ENCODE measurements at regions not wholly inside any gene's neighbourhood (a gene's known extent, or its start where the extent isn't known, plus 50 kb on each side); places are given as distances from the start of the nearest gene placed in this dataset.
A peak's percentile ranks its signal among the peaks of the same experiment; 100 is the strongest.
"Not testable (repeated sequence)": the region's sequence is repeated elsewhere in the genome, so short reads cannot be mapped to it uniquely, and the experiment has no call there.

DNA sequence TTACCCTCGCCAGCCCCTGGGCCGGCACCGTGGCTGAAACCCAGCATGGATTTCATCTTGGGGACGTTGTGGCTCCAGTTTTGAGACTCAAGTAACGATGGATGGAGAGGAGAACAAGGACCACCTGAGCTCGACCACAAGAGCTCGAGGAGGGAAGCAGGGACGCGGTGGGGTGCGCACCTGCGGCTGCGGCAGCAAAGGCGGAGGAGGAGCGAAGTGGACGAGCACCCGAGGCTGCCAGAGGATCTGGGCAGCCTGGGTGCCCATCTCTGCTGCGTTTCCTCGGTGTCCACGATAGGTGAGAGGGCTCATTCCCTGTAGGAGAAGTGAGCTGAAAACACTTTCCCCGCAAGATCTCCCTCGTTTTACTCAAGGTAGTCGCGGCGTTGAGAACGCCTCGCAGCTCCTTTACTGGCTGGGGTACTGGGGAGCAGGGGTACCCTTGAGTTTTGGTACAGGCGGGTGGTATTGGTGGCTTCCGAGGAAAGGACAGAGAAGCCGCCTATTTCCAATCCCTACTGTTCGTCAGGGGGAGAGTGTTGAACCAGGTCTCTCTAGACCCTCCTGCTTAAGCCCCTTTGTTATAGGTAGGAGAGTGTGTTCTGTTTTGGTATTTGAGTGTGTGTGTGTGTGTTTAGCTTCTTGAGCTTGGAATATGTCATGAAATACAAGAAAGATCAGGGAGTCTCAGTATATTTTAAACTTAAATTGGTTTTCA, 137.7 kb downstream of the TRIM27 start:
- TF ChIP-seq CTCF (IDR thresholded peaks at IDR 0.05), result no peak
- peak overlapping the region; percentile 74 for H3K4me3 Mint-ChIP-seq

GRCh38 chr6:28789553-28790083, 134.2 kb downstream of the TRIM27 start:
- peak overlapping the region; percentile 20 for H3K27ac Mint-ChIP-seq
- peaks cover 100% of the 10 kb centered on the region for H3K27me3 Mint-ChIP-seq (ENCODE audit: low read depth, poor library complexity)
- no peak for DNase-seq
- H3K36me3 Mint-ChIP-seq (ENCODE audit: low read depth), result no peaks in the 10 kb centered on the region
- peak overlapping the region; percentile 87 for H3K4me3 Mint-ChIP-seq
- TF ChIP-seq CTCF (IDR thresholded peaks at IDR 0.05), result no peak
- H3K9me3 Mint-ChIP-seq, result peaks cover 20% of the 10 kb centered on the region
- H3K4me1 Mint-ChIP-seq, result peaks cover 37% of the 10 kb centered on the region

More for the DNA sequence above, 137.7 kb downstream of the TRIM27 start:
- DNase-seq, result no peak
- Mint-ChIP-seq H3K27me3 (ENCODE audit: low read depth, poor library complexity) (peaks cover 100% of the 10 kb centered on the region), H3K36me3 (ENCODE audit: low read depth) (no peaks in the 10 kb centered on the region), H3K9me3 (peaks cover 22% of the 10 kb centered on the region), H3K4me1 (peaks cover 49% of the 10 kb centered on the region), H3K27ac (no peak overlapping the region)

- Mint-ChIP-seq H3K9me3 (peaks cover 20% of the 10 kb centered on the region), H3K27me3 (ENCODE audit: low read depth, poor library complexity) (peaks cover 100% of the 10 kb centered on the region), H3K27ac (no peak overlapping the region)
These were observed 132.8 kb downstream of the TRIM27 start for GRCh38 chr6:28791002-28791383.

GRCh38 chr6:28794175-28795002, 129.4 kb downstream of the TRIM27 start:
- Mint-ChIP-seq H3K36me3 (ENCODE audit: low read depth) (no peaks in the 10 kb centered on the region), H3K27ac (no peak overlapping the region), H3K9me3 (peaks cover 9% of the 10 kb centered on the region), H3K4me1 (peaks cover 36% of the 10 kb centered on the region), H3K27me3 (ENCODE audit: low read depth, poor library complexity) (peaks cover 93% of the 10 kb centered on the region), H3K4me3 (peak overlapping the region; percentile 81)
- TF ChIP-seq CTCF (IDR thresholded peaks at IDR 0.05), result no peak
- DNase-seq, result no peak

More at GRCh38 chr6:28791002-28791383, 132.8 kb downstream of the TRIM27 start:
- peak overlapping the region; percentile 87 for H3K4me3 Mint-ChIP-seq
- H3K36me3 Mint-ChIP-seq (ENCODE audit: low read depth), result no peaks in the 10 kb centered on the region
- H3K4me1 Mint-ChIP-seq, result peaks cover 43% of the 10 kb centered on the region
- no peak for TF ChIP-seq CTCF (IDR thresholded peaks at IDR 0.05)
- no peak for DNase-seq

GRCh38 chr6:28800647-28801046, 123.1 kb downstream of the TRIM27 start:
- H3K27ac Mint-ChIP-seq; H3K9me3 Mint-ChIP-seq; DNase-seq; H3K4me3 Mint-ChIP-seq; H3K36me3 Mint-ChIP-seq (ENCODE audit: low read depth): not testable (repeated sequence)
- Mint-ChIP-seq H3K27me3 (ENCODE audit: low read depth, poor library complexity) (peaks cover 93% of the 10 kb centered on the region), H3K4me1 (peaks cover 12% of the 10 kb centered on the region)

Data from nephron progenitor cell (in vitro differentiated cells).